HCT116 (cell line): ENCODE measurements at regions not wholly inside any gene's neighbourhood (a gene's known extent, or its start where the extent isn't known, plus 50 kb on each side); places are given as distances from the start of the nearest gene placed in this dataset.

Source experiments
- ATAC-seq: fragments of 200-7000 bp; cut with Tn5 transposase; 2 replicates; pipeline ENCODE4 v1.9.1; 2020; ENCODE audit warnings: mild to moderate bottlenecking, moderate library complexity
- BruUV-seq: library from RNA; stranded (reverse); fragments of 400-500 nt; replicated peaks from 2 replicates; lab custom pipeline; 2021; lab: Mats Ljungman, UMichigan
- CTCF ChIA-PET: fragments of 300-600 bp; sonication (Branson Sonifier 250); formaldehyde crosslinking; loops from one replicate; lab custom pipeline; 2021; ENCODE audit warnings: antibody characterized with exemption; lab: Charles Lee
- POLR2A ChIA-PET: fragments of 300-600, 350-600 bp; sonication (Branson Sonifier 250); formaldehyde crosslinking; loops from one replicate; lab custom pipeline; 2021; ENCODE audit warnings: antibody characterized with exemption; lab: Charles Lee
- RAD21 ChIA-PET, 2 experiments: fragments of 300-600 bp; sonication (Branson Sonifier 250); formaldehyde crosslinking; loops; one replicate each; lab custom pipeline; 2023; ENCODE audit warnings: low total read pairs in 2 of 2; ENCODE audit not compliant: uncharacterized antibody in 2 of 2, unreplicated experiment in 2 of 2, low non-redundant PET in 1 of 2; lab: Charles Lee
- DNase-seq: peaks from one replicate; pipeline ENCODE4 v3.0.0-alpha.2; 2010; ENCODE audit warnings: low read depth, low spot score
- H2AFZ ChIP-seq: fragments of 200-600 bp; shearing (Covaris generic), sonication (generic); 2 replicates; pipeline ENCODE4 v1.6.1; 2017; ENCODE audit warnings: low read depth, mixed run types, mixed read lengths, antibody characterized with exemption, low read length; ENCODE audit not compliant: poor library complexity, severe bottlenecking
- H3K27ac ChIP-seq: 2 replicates; pipeline ENCODE4 v1.5.1; 2012; ENCODE audit warnings: low read depth, low read length
- H3K27me3 ChIP-seq: fragments of 200-600 bp; sonication (generic); 2 replicates; pipeline ENCODE4 v1.6.1; 2016; ENCODE audit warnings: mixed run types, low read length, mixed read lengths; ENCODE audit not compliant: insufficient read depth
- H3K36me3 ChIP-seq, 2 experiments: fragments of 200-500 bp in 1 of 2; fragments of 200-600 bp in 1 of 2; sonication (Bioruptor generic) in 1 of 2; sonication (generic) in 1 of 2; 2 replicates each; pipeline versions ENCODE4 v1.5.1 to v1.6.1; 2014 to 2016; ENCODE audit warnings: low read length in 2 of 2, inconsistent platforms in 1 of 2, mixed read lengths in 1 of 2, mixed run types in 1 of 2; ENCODE audit not compliant: insufficient read depth in 2 of 2, control insufficient read depth in 1 of 2
- H3K4me1 ChIP-seq, 2 experiments: fragments of 200-600 bp in 1 of 2; sonication (generic) in 1 of 2; 2 replicates each; pipeline versions ENCODE4 v1.5.1 to v1.6.1; 2012 to 2017; ENCODE audit warnings: low read length in 2 of 2, inconsistent platforms in 1 of 2, mild to moderate bottlenecking in 1 of 2, mixed read lengths in 1 of 2, mixed run types in 1 of 2, moderate library complexity in 1 of 2; ENCODE audit not compliant: insufficient read depth in 2 of 2, control insufficient read depth in 1 of 2
- H3K4me2 ChIP-seq: fragments of 200-600 bp; sonication (generic); 2 replicates; pipeline ENCODE4 v1.6.1; 2017; ENCODE audit warnings: mixed run types, low read length, mixed read lengths
- H3K4me3 ChIP-seq, 2 experiments: fragments of 200-600 bp in 1 of 2; sonication (generic) in 1 of 2; replicated peaks in 1 of 2; 2 replicates each; pipeline ENCODE4 v1.5.1; 2011 to 2016; ENCODE audit warnings: low read length in 2 of 2, control low read depth in 1 of 2, low read depth in 1 of 2, mild to moderate bottlenecking in 1 of 2, mixed read lengths in 1 of 2, mixed run types in 1 of 2
- H3K79me2 ChIP-seq: fragments of 200-600 bp; sonication (generic); 2 replicates; pipeline ENCODE4 v1.6.1; 2017; ENCODE audit warnings: mild to moderate bottlenecking, mixed run types, low read length, moderate library complexity, mixed read lengths; ENCODE audit not compliant: insufficient read depth
- H3K9ac ChIP-seq: fragments of 200-600 bp; sonication (generic); 2 replicates; pipeline ENCODE4 v1.6.1; 2016; ENCODE audit warnings: low read length, mixed read lengths
- H3K9me2 ChIP-seq: fragments of 200-600 bp; sonication (generic), shearing (Covaris generic); 2 replicates; pipeline ENCODE4 v1.6.1; 2017; ENCODE audit warnings: mixed run types, mild to moderate bottlenecking, moderate library complexity; ENCODE audit not compliant: insufficient read depth
- H3K9me3 ChIP-seq, 2 experiments: fragments of 200-500 bp in 1 of 2; fragments of 200-600 bp in 1 of 2; sonication (Bioruptor generic) in 1 of 2; sonication (generic) in 1 of 2; 2 replicates each; pipeline ENCODE4 v1.6.1; 2014 to 2017; ENCODE audit warnings: low read length in 2 of 2, mixed read lengths in 2 of 2, inconsistent platforms in 1 of 2, low read depth in 1 of 2, mild to moderate bottlenecking in 1 of 2, mixed run types in 1 of 2, moderate library complexity in 1 of 2; ENCODE audit not compliant: control insufficient read depth in 1 of 2, insufficient read depth in 1 of 2
- H4K20me1 ChIP-seq: fragments of 200-600 bp; sonication (generic), shearing (Covaris generic); 2 replicates; pipeline ENCODE4 v1.6.1; 2017; ENCODE audit warnings: mixed run types, mild to moderate bottlenecking, moderate library complexity; ENCODE audit not compliant: insufficient read depth
- FOSL1 ChIP-seq: IDR thresholded peaks from 2 replicates; pipeline ENCODE4 v1.6.1; 2012; ENCODE audit warnings: low read depth
- YY1 ChIP-seq: IDR thresholded peaks from 2 replicates; pipeline ENCODE4 v1.6.1; 2011; ENCODE audit warnings: low read length, low read depth, moderate library complexity, mild to moderate bottlenecking; ENCODE audit not compliant: insufficient replicate concordance; ENCODE audit errors: extremely low read depth
- intact Hi-C: fragments of 100-400 bp; cut with micrococcal nuclease; formaldehyde crosslinking; loops from 2 replicates; pipeline ENCODE4 v1.10.0; 2022
- TF ChIP-seq, protein P1 (sequence below): IDR thresholded peaks from 2 replicates; pipeline ENCODE4 v1.6.1; 2012
- TF ChIP-seq, protein P2 (sequence below), 3 experiments: fragments of 200-600 bp in 1 of 3; sonication (generic) in 1 of 3; IDR thresholded peaks in 2 of 3; conservative IDR thresholded peaks in 1 of 3; 2 replicates each; pipeline ENCODE4 v1.5.1; 2012 to 2017; ENCODE audit warnings: low read depth in 2 of 3, low read length in 2 of 3, antibody characterized with exemption in 1 of 3, borderline replicate concordance in 1 of 3, control low read depth in 1 of 3, mild to moderate bottlenecking in 1 of 3, mixed read lengths in 1 of 3, mixed run types in 1 of 3, moderate library complexity in 1 of 3; ENCODE audit not compliant: insufficient read depth in 1 of 3
- TF ChIP-seq, protein P3 (sequence below): IDR thresholded peaks from 2 replicates; pipeline ENCODE4 v1.6.1; 2011; ENCODE audit warnings: mild to moderate bottlenecking, low read length, moderate library complexity; ENCODE audit not compliant: insufficient replicate concordance; ENCODE audit errors: extremely low read depth

DNA sequence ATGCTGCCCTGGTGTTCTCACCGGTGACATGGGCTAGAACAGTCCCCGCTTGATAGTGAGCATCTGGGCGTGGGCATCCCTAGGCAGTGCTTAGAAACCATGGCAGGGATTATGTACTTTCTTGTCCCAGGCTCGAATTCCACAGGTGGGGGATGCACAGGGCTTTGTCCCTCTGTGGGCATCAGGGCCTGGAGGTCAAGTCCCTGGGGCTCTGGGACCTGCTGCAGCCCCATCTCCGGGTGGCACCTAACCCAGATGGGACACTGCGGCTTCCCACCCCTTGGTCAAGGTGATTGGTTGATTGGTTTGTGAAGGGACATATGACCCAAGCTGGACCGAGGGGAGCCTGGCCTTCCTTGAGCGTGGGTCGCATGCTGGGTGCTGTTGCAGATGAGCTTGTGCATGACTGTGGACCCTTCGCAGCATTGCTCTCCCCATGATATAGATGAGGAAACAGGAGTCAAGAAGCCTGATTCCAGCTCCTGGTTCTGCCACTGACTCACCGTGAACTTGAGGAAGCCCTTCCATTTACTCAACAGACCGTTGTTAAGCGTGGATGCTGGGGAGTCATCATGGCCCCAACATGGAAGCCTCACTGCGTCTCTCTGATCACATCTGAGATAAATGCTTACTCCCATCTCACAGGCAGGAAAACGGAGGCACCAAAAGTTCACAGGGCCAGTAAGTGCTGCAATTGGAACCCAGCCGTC lies 64.0 kb upstream of the RUNX3 start:
- H3K9me3 ChIP-seq: no peaks in the 10 kb centered on the region
- no peaks in the 10 kb centered on the region for H3K36me3 ChIP-seq
- no peaks in the 10 kb centered on the region for H4K20me1 ChIP-seq
- H3K4me1 ChIP-seq: no peaks in the 10 kb centered on the region
- no TSS peak for BruUV-seq
- H3K27ac ChIP-seq: no peak overlapping the region
- no peaks in the 10 kb centered on the region for H3K27me3 ChIP-seq
- intact Hi-C loops: no loop called here
- no peak overlapping the region for H2AFZ ChIP-seq
- H3K4me2 ChIP-seq: no peak overlapping the region
- H3K9me2 ChIP-seq: no peaks in the 10 kb centered on the region
- RAD21 ChIA-PET: no interaction called here
- DNase-seq: no peak
- no peak overlapping the region for H3K4me3 ChIP-seq
- TF ChIP-seq, protein P1, sequence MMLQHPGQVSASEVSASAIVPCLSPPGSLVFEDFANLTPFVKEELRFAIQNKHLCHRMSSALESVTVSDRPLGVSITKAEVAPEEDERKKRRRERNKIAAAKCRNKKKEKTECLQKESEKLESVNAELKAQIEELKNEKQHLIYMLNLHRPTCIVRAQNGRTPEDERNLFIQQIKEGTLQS: no peak
- TF ChIP-seq FOSL1: no peak
- TF ChIP-seq, protein P2, sequence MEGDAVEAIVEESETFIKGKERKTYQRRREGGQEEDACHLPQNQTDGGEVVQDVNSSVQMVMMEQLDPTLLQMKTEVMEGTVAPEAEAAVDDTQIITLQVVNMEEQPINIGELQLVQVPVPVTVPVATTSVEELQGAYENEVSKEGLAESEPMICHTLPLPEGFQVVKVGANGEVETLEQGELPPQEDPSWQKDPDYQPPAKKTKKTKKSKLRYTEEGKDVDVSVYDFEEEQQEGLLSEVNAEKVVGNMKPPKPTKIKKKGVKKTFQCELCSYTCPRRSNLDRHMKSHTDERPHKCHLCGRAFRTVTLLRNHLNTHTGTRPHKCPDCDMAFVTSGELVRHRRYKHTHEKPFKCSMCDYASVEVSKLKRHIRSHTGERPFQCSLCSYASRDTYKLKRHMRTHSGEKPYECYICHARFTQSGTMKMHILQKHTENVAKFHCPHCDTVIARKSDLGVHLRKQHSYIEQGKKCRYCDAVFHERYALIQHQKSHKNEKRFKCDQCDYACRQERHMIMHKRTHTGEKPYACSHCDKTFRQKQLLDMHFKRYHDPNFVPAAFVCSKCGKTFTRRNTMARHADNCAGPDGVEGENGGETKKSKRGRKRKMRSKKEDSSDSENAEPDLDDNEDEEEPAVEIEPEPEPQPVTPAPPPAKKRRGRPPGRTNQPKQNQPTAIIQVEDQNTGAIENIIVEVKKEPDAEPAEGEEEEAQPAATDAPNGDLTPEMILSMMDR (IDR thresholded peaks at IDR 0.05 in 2 of 3, conservative IDR thresholded peaks at IDR 0.05 in 1 of 3; ENCODE audit: borderline replicate concordance in 1 of 3, insufficient read depth in 1 of 3, low read depth in 2 of 3, low read length in 2 of 3): no peak
- TF ChIP-seq, protein P3, sequence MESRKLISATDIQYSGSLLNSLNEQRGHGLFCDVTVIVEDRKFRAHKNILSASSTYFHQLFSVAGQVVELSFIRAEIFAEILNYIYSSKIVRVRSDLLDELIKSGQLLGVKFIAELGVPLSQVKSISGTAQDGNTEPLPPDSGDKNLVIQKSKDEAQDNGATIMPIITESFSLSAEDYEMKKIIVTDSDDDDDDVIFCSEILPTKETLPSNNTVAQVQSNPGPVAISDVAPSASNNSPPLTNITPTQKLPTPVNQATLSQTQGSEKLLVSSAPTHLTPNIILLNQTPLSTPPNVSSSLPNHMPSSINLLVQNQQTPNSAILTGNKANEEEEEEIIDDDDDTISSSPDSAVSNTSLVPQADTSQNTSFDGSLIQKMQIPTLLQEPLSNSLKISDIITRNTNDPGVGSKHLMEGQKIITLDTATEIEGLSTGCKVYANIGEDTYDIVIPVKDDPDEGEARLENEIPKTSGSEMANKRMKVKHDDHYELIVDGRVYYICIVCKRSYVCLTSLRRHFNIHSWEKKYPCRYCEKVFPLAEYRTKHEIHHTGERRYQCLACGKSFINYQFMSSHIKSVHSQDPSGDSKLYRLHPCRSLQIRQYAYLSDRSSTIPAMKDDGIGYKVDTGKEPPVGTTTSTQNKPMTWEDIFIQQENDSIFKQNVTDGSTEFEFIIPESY: no peak
- TF ChIP-seq YY1: no peak
- no peak overlapping the region for H3K9ac ChIP-seq
- H3K79me2 ChIP-seq: no peaks in the 10 kb centered on the region
- ATAC-seq: no peak
- POLR2A ChIA-PET: no interaction called here
- CTCF ChIA-PET: no interaction called here
